OCI-LY3 (cell line): ENCODE measurements at regions not wholly inside any gene's neighbourhood (a gene's known extent, or its start where the extent isn't known, plus 50 kb on each side); places are given as distances from the start of the nearest gene placed in this dataset.

ENCODE experiments used
- EZH2phosphoT487 ChIP-seq: fragments of 200-600 bp; shearing (Covaris generic); IDR thresholded peaks from 2 replicates; pipeline ENCODE4 v1.6.1; 2018; ENCODE audit warnings: antibody characterized with exemption, mixed run types, low read depth
- TF ChIP-seq, protein P1 (sequence below): fragments of 200-600, 300-600 bp; sonication (generic); IDR thresholded peaks from 2 replicates; pipeline ENCODE4 v1.5.1; 2014; ENCODE audit warnings: antibody characterized with exemption, low read length, low read depth

DNA sequence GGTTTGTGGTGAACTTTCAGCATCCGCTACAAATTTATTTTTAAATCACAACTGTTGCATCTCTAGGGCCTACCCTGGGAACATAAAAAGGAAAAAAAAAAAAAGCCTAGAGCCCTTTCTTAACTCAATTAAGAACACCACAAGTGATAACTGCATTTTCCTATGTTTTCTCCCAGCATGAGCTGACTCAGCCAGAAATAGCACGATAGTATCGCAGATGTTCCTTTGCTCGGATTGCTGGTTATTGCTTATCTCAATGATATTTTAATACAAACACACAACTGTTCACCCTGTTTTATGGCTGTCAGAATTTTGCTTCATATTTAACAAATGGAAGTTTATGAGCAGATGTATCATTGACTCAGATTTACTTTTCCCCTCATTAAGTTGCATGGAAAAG is 251.8 kb upstream of the SUCLG2 start:
- TF ChIP-seq, protein P1, sequence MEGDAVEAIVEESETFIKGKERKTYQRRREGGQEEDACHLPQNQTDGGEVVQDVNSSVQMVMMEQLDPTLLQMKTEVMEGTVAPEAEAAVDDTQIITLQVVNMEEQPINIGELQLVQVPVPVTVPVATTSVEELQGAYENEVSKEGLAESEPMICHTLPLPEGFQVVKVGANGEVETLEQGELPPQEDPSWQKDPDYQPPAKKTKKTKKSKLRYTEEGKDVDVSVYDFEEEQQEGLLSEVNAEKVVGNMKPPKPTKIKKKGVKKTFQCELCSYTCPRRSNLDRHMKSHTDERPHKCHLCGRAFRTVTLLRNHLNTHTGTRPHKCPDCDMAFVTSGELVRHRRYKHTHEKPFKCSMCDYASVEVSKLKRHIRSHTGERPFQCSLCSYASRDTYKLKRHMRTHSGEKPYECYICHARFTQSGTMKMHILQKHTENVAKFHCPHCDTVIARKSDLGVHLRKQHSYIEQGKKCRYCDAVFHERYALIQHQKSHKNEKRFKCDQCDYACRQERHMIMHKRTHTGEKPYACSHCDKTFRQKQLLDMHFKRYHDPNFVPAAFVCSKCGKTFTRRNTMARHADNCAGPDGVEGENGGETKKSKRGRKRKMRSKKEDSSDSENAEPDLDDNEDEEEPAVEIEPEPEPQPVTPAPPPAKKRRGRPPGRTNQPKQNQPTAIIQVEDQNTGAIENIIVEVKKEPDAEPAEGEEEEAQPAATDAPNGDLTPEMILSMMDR = no peak
- no peak for TF ChIP-seq EZH2phosphoT487
